ENCODE measurements at regions not wholly inside any gene's neighbourhood (a gene's known extent, or its start where the extent isn't known, plus 50 kb on each side); places are given as distances from the start of the nearest gene placed in this dataset.
"Not testable (repeated sequence)": the region's sequence is repeated elsewhere in the genome, so short reads cannot be mapped to it uniquely, and the experiment has no call there.

DNA sequence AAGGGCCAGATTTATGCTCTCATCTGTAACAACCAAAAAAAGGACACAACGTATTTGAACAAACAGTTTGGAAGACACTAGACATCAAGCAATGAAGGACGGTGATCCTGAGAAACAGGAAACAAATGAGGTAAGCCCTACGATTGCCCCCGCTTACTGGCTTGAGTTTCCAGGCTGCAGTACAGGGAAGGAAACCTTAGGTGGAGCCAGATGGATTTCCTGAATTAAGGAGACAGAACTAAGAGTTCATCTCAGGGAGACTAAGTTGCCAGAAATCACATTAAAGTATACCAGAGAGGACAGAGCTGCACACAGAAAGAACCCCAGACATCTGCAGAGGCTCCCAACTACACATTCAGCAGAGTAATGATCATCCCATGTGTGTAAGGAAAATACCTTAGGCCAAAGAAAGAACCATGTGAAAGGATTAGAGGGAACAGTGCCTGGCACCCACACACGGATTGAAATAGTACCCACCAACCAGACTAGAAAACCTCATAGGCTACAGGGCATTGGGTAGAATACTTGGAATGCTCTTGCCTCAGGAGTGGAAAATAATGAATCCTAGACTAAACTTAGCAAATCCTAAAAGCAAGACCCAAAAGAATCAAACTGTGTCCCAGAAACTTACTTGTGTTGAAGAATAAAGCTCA, 99.3 kb upstream of the NIPBL start:
- Histone ChIP-seq H3K27me3 (no peaks in the 10 kb centered on the region), H3K27ac (no peak overlapping the region), H3K4me3 (no peak overlapping the region), H3K9me3 (no peaks in the 10 kb centered on the region), H3K36me3 (no peaks in the 10 kb centered on the region), H3K4me1 (no peaks in the 10 kb centered on the region)
- TF ChIP-seq, protein P1, sequence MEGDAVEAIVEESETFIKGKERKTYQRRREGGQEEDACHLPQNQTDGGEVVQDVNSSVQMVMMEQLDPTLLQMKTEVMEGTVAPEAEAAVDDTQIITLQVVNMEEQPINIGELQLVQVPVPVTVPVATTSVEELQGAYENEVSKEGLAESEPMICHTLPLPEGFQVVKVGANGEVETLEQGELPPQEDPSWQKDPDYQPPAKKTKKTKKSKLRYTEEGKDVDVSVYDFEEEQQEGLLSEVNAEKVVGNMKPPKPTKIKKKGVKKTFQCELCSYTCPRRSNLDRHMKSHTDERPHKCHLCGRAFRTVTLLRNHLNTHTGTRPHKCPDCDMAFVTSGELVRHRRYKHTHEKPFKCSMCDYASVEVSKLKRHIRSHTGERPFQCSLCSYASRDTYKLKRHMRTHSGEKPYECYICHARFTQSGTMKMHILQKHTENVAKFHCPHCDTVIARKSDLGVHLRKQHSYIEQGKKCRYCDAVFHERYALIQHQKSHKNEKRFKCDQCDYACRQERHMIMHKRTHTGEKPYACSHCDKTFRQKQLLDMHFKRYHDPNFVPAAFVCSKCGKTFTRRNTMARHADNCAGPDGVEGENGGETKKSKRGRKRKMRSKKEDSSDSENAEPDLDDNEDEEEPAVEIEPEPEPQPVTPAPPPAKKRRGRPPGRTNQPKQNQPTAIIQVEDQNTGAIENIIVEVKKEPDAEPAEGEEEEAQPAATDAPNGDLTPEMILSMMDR (IDR thresholded peaks at IDR 0.05) = peak; percentile 9 to 35 (median 26)
- FAIRE-seq = no peak
- peak; percentile 69 to 92 (median 88) for ATAC-seq
- intact Hi-C loops (cut with DNase I) = no loop called here
- DNase-seq = peak in 2 of 6 donors; percentile 21 to 30
- WGBS, 2 donors = 16 to 23% methylated on average over 5 of the region's 5 CpGs

DNA sequence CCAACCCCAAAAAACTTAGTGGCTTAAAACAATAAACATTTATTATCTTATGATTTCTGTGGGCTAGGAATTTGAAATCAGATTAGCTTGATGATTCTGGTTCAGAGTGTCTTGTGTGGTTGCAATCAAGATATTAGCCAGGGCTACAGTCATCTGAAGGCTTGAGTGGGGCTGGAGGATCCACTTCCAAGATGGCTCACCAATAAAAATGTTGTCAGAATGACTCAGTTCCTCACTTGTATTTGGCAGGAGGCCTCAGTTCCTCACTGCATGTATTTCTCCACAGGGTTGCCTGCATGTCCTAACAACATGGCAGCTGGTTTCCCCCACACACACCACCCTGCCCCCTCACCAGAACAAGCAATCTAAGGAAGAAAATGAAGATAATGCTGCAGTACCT, 98.2 kb upstream of the NIPBL start:
- DNase-seq (no peak), ATAC-seq (no peak), FAIRE-seq (no peak)
- no peaks in the 10 kb centered on the region for H3K9me3 ChIP-seq
- no peaks in the 10 kb centered on the region for H3K27me3 ChIP-seq
- no peaks in the 10 kb centered on the region for H3K4me1 ChIP-seq
- intact Hi-C loops (cut with DNase I) = no loop called here
- TF ChIP-seq, protein P1 (IDR thresholded peaks at IDR 0.05) = no peak
- H3K27ac ChIP-seq = no peak overlapping the region
- H3K36me3 ChIP-seq = no peaks in the 10 kb centered on the region
- H3K4me3 ChIP-seq = no peak overlapping the region

DNA sequence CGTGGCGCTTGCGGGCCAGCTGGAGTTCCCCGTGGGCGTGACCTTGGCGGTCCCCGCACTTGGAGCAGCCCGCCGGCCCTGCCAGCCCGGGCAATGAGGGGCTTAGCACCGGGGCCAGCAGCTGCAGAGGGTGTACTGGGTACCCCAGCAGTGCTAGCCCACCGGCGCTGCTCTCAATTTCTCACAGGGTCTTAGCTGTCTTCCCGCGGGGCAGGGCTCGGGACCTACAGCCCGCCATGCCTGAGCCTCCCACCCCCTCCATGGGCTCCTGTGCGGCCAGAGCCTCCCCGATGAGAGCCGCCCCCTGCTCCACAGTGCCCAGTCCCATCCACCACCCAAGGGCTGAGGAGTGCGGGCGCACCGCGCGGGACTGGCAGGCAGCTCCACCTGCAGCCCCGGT, 94.0 kb upstream of the NIPBL start:
- H3K27me3 ChIP-seq; intact Hi-C loops (cut with DNase I); H3K9me3 ChIP-seq; H3K4me1 ChIP-seq; ATAC-seq; H3K4me3 ChIP-seq; H3K36me3 ChIP-seq; FAIRE-seq; H3K27ac ChIP-seq: not testable (repeated sequence)
- peak in 1 of 6 donors; percentile 40 for DNase-seq
- 95 to 96% methylated on average over 26 of the region's 26 CpGs for WGBS, 2 donors

DNA sequence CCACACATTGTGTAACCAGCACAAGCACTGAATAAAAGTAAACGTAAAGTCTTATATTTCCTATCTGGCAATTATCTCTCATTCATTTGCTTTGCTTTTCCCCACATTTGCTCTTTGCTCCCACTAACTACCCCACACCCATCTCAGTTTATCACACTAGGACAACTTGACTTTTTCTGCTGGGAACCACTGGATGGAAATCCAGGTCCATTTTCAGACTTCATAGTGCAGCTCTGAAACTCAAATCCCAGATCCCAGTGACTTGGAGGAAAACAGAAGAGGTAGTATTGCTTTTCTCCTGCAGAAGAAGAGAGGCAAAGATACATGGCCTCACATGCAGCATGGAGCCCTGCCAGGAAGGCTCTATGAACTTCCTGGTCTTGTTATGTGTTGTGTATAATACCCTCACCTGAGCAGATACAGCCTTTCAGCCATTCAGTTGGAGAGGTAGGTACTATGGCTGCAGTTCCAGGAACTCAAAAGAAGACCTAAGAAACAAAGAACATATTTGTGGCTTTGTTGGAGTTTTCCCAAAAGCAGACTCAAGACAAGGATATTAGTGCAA, 90.0 kb upstream of the NIPBL start:
- ATAC-seq (no peak), DNase-seq (no peak), FAIRE-seq (no peak)
- no peaks in the 10 kb centered on the region for H3K27me3 ChIP-seq
- TF ChIP-seq, protein P1 (IDR thresholded peaks at IDR 0.05) = no peak
- H3K4me1 ChIP-seq = no peaks in the 10 kb centered on the region
- H3K36me3 ChIP-seq = no peaks in the 10 kb centered on the region
- WGBS, 2 donors = 26 to 40% methylated on average over 1 of the region's 1 CpG
- intact Hi-C loops (cut with DNase I) = no loop called here
- H3K4me3 ChIP-seq = no peak overlapping the region
- H3K27ac ChIP-seq = no peak overlapping the region
- no peaks in the 10 kb centered on the region for H3K9me3 ChIP-seq

DNA sequence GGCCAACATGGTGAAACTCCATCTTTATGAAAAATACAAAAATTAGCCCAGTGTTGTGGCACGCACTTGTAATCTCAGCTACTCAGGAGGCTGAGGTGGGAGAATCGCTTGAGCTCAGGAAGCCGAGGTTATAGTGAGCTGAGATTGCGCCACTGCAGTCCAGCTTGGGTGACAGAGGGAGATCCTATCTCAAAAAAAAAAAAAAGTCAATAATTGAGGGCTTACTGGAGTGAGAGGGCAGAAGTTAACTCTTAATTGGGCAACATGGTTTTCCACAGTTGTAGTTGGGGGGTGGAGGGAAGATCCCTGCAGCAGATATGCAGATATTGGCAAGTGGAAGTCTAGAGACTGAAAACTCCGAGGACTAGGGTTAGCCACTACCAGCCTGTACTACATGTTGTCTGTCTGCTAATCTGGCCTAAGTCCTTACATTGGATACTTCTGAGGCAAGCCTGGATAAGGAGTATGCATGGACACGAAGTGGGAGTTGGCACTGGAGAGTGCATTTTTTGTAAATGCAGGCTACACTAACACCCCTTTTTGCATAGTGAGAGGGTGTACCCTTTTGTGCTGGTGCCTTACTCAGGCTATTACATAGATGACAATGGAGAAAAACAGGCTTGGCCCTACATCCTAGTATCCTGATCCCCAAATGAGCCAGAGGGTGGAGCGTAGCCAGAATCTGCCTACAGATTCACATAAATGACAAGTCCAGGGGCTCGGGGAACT, 89.0 kb upstream of the NIPBL start:
- TF ChIP-seq, protein P1 (IDR thresholded peaks at IDR 0.05) = no peak
- WGBS, 2 donors = 68 to 71% methylated on average over 8 of the region's 8 CpGs
- Histone ChIP-seq H3K9me3 (no peaks in the 10 kb centered on the region), H3K27me3 (no peaks in the 10 kb centered on the region), H3K27ac (no peak overlapping the region), H3K36me3 (no peaks in the 10 kb centered on the region), H3K4me3 (no peak overlapping the region), H3K4me1 (no peaks in the 10 kb centered on the region)
- no peak for FAIRE-seq
- intact Hi-C loops (cut with DNase I) = no loop called here
- DNase-seq = no peak
- ATAC-seq = no peak

Data from pancreas (tissue), 10 donors.